CD14-positive monocyte (primary cell): ENCODE measurements at regions not wholly inside any gene's neighbourhood (a gene's known extent, or its start where the extent isn't known, plus 50 kb on each side); places are given as distances from the start of the nearest gene placed in this dataset.

Experiments used
- DNase-seq, 3 donors: peaks; one replicate each; pipeline ENCODE4 v3.0.0-alpha.2; 2011 to 2022
- H2AFZ ChIP-seq: 2 replicates; pipeline ENCODE4 v1.6.0; 2012; ENCODE audit warnings: mild to moderate bottlenecking, low read depth, low read length, inconsistent platforms; ENCODE audit not compliant: insufficient read depth, poor library complexity, severe bottlenecking
- H3K27ac ChIP-seq, 2 donors: 1 replicate in 1 of 2; 2 replicates in 1 of 2; pipeline ENCODE4 v1.5.1; 2012 to 2013; ENCODE audit warnings: low read length in 2 of 2, control low read depth in 1 of 2, inconsistent platforms in 1 of 2, low read depth in 1 of 2, mild to moderate bottlenecking in 1 of 2
- H3K27me3 ChIP-seq, 2 donors: one replicate each; pipeline versions ENCODE4 v1.6.0 to v1.6.1; 2011 to 2013; ENCODE audit warnings: low read length in 2 of 2; ENCODE audit not compliant: control insufficient read depth in 2 of 2, insufficient read depth in 2 of 2
- H3K36me3 ChIP-seq, 2 donors: replicated peaks in 1 of 2; 1 replicate in 1 of 2; 2 replicates in 1 of 2; pipeline versions ENCODE4 v1.5.1 to v1.6.1; 2012 to 2013; ENCODE audit warnings: low read length in 2 of 2, control low read depth in 1 of 2, inconsistent platforms in 1 of 2, mild to moderate bottlenecking in 1 of 2; ENCODE audit not compliant: insufficient read depth in 2 of 2, control insufficient read depth in 1 of 2
- H3K4me1 ChIP-seq, 2 donors: 1 replicate in 1 of 2; 2 replicates in 1 of 2; pipeline versions ENCODE4 v1.5.1 to v1.6.1; 2012 to 2013; ENCODE audit warnings: low read length in 2 of 2, control low read depth in 1 of 2, inconsistent platforms in 1 of 2, mild to moderate bottlenecking in 1 of 2, moderate library complexity in 1 of 2; ENCODE audit not compliant: insufficient read depth in 2 of 2, control insufficient read depth in 1 of 2
- H3K4me2 ChIP-seq: replicated peaks from 2 replicates; pipeline ENCODE3; 2012; ENCODE audit warnings: low read length, moderate library complexity, mild to moderate bottlenecking; ENCODE audit not compliant: poor library complexity, severe bottlenecking; ENCODE audit errors: extremely low read depth
- H3K4me3 ChIP-seq, 3 experiments: fragments of 200-600 bp in 1 of 3; sonication (generic) in 1 of 3; replicated peaks in 1 of 3; 1 replicate in 2 of 3; 2 replicates in 1 of 3; pipeline ENCODE4 v1.5.1; 2011 to 2013; ENCODE audit warnings: low read length in 3 of 3, mild to moderate bottlenecking in 3 of 3, control low read depth in 2 of 3, low read depth in 2 of 3, inconsistent platforms in 1 of 3, moderate library complexity in 1 of 3
- H3K79me2 ChIP-seq: 2 replicates; pipeline ENCODE4 v1.6.0; 2012; ENCODE audit warnings: mild to moderate bottlenecking, control low read depth, inconsistent platforms, low read length, moderate library complexity; ENCODE audit not compliant: insufficient read depth
- H3K9ac ChIP-seq: 2 replicates; pipeline ENCODE4 v1.6.0; 2017; ENCODE audit warnings: low read length, mild to moderate bottlenecking; ENCODE audit not compliant: insufficient read depth, poor library complexity, severe bottlenecking
- H3K9me3 ChIP-seq, 2 donors: replicated peaks in 1 of 2; 1 replicate in 1 of 2; 2 replicates in 1 of 2; pipeline versions ENCODE4 v1.5.1 to v1.6.1; 2012 to 2013; ENCODE audit warnings: low read length in 2 of 2, control low read depth in 1 of 2; ENCODE audit not compliant: control insufficient read depth in 1 of 2, insufficient read depth in 1 of 2
- H4K20me1 ChIP-seq: 2 replicates; pipeline ENCODE4 v1.6.0; 2012; ENCODE audit warnings: mild to moderate bottlenecking, low read length, control low read depth, moderate library complexity; ENCODE audit not compliant: insufficient read depth
- H3K27ac Mint-ChIP-seq, 7 donors: one replicate each; pipeline ENCODE4 v1.8.0; 2020; ENCODE audit warnings: mild to moderate bottlenecking in 7 of 7, mixed read lengths in 7 of 7, moderate library complexity in 6 of 7, inconsistent platforms in 2 of 7
- H3K27me3 Mint-ChIP-seq, 3 donors: one replicate each; pipeline ENCODE4 v1.8.0; 2021 to 2022; ENCODE audit warnings: low read depth in 3 of 3, mild to moderate bottlenecking in 3 of 3, mixed read lengths in 3 of 3, moderate library complexity in 3 of 3, inconsistent platforms in 1 of 3
- H3K36me3 Mint-ChIP-seq, 2 donors: one replicate each; pipeline ENCODE4 v1.8.0; 2020; ENCODE audit warnings: mixed read lengths in 2 of 2, inconsistent platforms in 1 of 2, mild to moderate bottlenecking in 1 of 2
- H3K4me1 Mint-ChIP-seq: one replicate; pipeline ENCODE4 v1.8.0; 2020; ENCODE audit warnings: mild to moderate bottlenecking, mixed read lengths
- H3K4me3 Mint-ChIP-seq, 2 donors: one replicate each; pipeline ENCODE4 v1.8.0; 2020; ENCODE audit warnings: mild to moderate bottlenecking in 2 of 2, mixed read lengths in 2 of 2, moderate library complexity in 1 of 2
- H3K9me3 Mint-ChIP-seq, 7 donors: one replicate each; pipeline ENCODE4 v1.8.0; 2020 to 2022; ENCODE audit warnings: mixed read lengths in 7 of 7, mild to moderate bottlenecking in 6 of 7, moderate library complexity in 6 of 7, inconsistent platforms in 2 of 7
- WGBS: methylation state at CpG from one replicate; pipeline ENCODE4 v1.1.5; 2013; ENCODE audit warnings: missing lambda C conversion rate; ENCODE audit not compliant: insufficient coverage; 5-methylcytosine and 5-hydroxymethylcytosine counted together
- intact Hi-C, 2 donors: fragments of 100-400 bp; cut with micrococcal nuclease; formaldehyde crosslinking; loops; one replicate each; pipeline versions ENCODE4 v1.15.0 to v1.15.1; 2023
- TF ChIP-seq, protein P1 (sequence below): fragments of 200-600 bp; IDR thresholded peaks from one replicate; pipeline ENCODE4 v1.8.0; 2022; ENCODE audit warnings: antibody characterized with exemption, mild to moderate bottlenecking

DNA sequence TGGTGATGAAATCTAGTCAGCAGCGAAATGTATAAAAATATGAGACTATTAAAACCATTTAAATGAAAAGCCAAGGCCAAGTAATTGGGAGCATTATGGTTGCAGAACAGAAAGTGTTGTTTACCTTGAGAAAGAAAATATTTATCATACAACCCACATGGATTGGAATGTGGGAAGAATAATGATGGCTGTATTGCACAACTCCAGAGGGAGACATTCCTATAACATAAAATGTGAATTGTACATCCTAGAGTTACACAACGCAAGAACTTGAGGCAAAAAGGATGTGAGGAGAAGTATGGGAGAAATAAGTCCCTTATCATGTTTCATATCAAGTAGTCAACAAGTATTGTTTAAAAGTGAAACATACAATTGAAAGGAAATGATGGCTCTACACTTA, 1014.0 kb upstream of the SEMA6A start:
- Histone ChIP-seq H3K4me3 (no peak overlapping the region), H3K9ac (no peak overlapping the region), H3K27ac (no peak overlapping the region), H3K36me3 (no peaks in the 10 kb centered on the region), H2AFZ (no peak overlapping the region), H3K4me1 (no peaks in the 10 kb centered on the region), H4K20me1 (no peaks in the 10 kb centered on the region), H3K9me3 (no peaks in the 10 kb centered on the region), H3K27me3 (no peaks in the 10 kb centered on the region), H3K4me2 (no peak overlapping the region), H3K79me2 (no peaks in the 10 kb centered on the region)
- H3K27me3 Mint-ChIP-seq, result no peaks in the 10 kb centered on the region
- no peak overlapping the region for H3K27ac Mint-ChIP-seq
- no CpG with 5 or more reads among the region's 2 CpGs for WGBS
- TF ChIP-seq, protein P1, sequence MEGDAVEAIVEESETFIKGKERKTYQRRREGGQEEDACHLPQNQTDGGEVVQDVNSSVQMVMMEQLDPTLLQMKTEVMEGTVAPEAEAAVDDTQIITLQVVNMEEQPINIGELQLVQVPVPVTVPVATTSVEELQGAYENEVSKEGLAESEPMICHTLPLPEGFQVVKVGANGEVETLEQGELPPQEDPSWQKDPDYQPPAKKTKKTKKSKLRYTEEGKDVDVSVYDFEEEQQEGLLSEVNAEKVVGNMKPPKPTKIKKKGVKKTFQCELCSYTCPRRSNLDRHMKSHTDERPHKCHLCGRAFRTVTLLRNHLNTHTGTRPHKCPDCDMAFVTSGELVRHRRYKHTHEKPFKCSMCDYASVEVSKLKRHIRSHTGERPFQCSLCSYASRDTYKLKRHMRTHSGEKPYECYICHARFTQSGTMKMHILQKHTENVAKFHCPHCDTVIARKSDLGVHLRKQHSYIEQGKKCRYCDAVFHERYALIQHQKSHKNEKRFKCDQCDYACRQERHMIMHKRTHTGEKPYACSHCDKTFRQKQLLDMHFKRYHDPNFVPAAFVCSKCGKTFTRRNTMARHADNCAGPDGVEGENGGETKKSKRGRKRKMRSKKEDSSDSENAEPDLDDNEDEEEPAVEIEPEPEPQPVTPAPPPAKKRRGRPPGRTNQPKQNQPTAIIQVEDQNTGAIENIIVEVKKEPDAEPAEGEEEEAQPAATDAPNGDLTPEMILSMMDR, result no peak
- peaks cover 0 to 2% (median 0%) of the 10 kb centered on the region in 7 donors for H3K9me3 Mint-ChIP-seq
- H3K4me1 Mint-ChIP-seq, result no peaks in the 10 kb centered on the region
- no peak for DNase-seq
- H3K36me3 Mint-ChIP-seq, result no peaks in the 10 kb centered on the region
- H3K4me3 Mint-ChIP-seq, result no peak overlapping the region
- intact Hi-C loops, result no loop called here

DNA sequence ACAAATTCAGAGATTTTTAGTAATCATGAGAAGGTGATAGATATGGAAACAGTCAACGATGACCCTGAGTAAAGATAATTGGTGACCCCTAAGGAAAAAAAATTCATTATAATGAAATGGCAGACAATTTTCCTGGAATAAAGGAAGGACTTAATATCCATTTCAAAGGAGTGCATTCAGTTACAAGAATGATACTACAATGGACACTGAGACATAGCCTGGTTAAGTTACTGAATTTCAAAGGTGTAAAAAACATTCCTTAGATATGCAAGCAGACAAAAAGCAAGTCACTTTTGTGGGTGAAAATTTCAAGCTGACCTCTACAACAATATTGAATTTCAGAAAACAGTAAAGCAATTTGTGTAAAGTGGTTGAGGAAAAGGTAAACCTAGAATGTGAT, 1012.5 kb upstream of the SEMA6A start:
- Histone ChIP-seq H3K9me3 (no peaks in the 10 kb centered on the region), H3K9ac (no peak overlapping the region), H3K36me3 (no peaks in the 10 kb centered on the region), H3K79me2 (no peaks in the 10 kb centered on the region), H2AFZ (no peak overlapping the region), H3K27me3 (no peaks in the 10 kb centered on the region), H3K27ac (no peak overlapping the region), H3K4me3 (no peak overlapping the region), H3K4me2 (no peak overlapping the region), H4K20me1 (no peaks in the 10 kb centered on the region), H3K4me1 (no peaks in the 10 kb centered on the region)
- Mint-ChIP-seq H3K36me3 (no peaks in the 10 kb centered on the region), H3K27me3 (no peaks in the 10 kb centered on the region), H3K27ac (no peak overlapping the region), H3K9me3 (peaks cover 0 to 2% (median 0%) of the 10 kb centered on the region in 7 donors), H3K4me3 (no peak overlapping the region), H3K4me1 (no peaks in the 10 kb centered on the region)
- TF ChIP-seq, protein P1, result no peak
- WGBS, result no CpG with 5 or more reads among the region's 1 CpG
- DNase-seq, result no peak
- intact Hi-C loops, result no loop called here
